Adrenal gland (tissue), 9 donors: ENCODE measurements at regions not wholly inside any gene's neighbourhood (a gene's known extent, or its start where the extent isn't known, plus 50 kb on each side); places are given as distances from the start of the nearest gene placed in this dataset.
"Not testable (repeated sequence)": the region's sequence is repeated elsewhere in the genome, so short reads cannot be mapped to it uniquely, and the experiment has no call there.

Experiments
- DNase-seq, 7 donors: peaks; one replicate each; pipeline ENCODE4 v3.0.0-alpha.2; 2019 to 2020
- H3K27ac ChIP-seq, 5 donors: fragments of 200-600 bp; sonication (generic) in 4 of 5; 1 replicate in 3 of 5; 2 replicates in 2 of 5; pipeline versions ENCODE4 v1.5.1 to v1.8.0; 2016 to 2020; ENCODE audit warnings: mild to moderate bottlenecking in 1 of 5
- H3K27me3 ChIP-seq: fragments of 200-600 bp; 2 replicates; pipeline ENCODE4 v1.8.0; 2021
- H3K36me3 ChIP-seq, 2 donors: fragments of 200-600 bp; replicated peaks in 1 of 2; 1 replicate in 1 of 2; 2 replicates in 1 of 2; pipeline versions ENCODE4 v1.5.1 to v1.8.0; 2018 to 2022
- H3K4me1 ChIP-seq, 2 donors: fragments of 200-600 bp; replicated peaks in 1 of 2; 1 replicate in 1 of 2; 2 replicates in 1 of 2; pipeline versions ENCODE4 v1.5.1 to v1.8.0; 2018 to 2021
- H3K4me3 ChIP-seq, 4 donors: fragments of 200-600 bp; sonication (generic) in 3 of 4; one replicate each; pipeline ENCODE4 v1.5.1; 2016 to 2018
- H3K9me3 ChIP-seq, 3 donors: fragments of 200-600 bp; sonication (generic) in 1 of 3; replicated peaks in 1 of 3; 1 replicate in 2 of 3; 2 replicates in 1 of 3; pipeline versions ENCODE4 v1.5.1 to v1.8.0; 2016 to 2021
- CTCF ChIP-seq, 6 experiments: fragments of 450-650 bp in 4 of 6; fragments of 200-600 bp in 2 of 6; sonication (generic) in 1 of 6; IDR thresholded peaks; 1 replicate in 5 of 6; 2 replicates in 1 of 6; pipeline versions ENCODE4 v1.5.1 to v1.8.0; 2016 to 2021; ENCODE audit warnings: antibody characterized with exemption in 6 of 6, mild to moderate bottlenecking in 2 of 6, moderate library complexity in 1 of 6
- POLR2A ChIP-seq, 2 donors: fragments of 450-650 bp; IDR thresholded peaks; one replicate each; pipeline ENCODE4 v1.6.1; 2017; ENCODE audit warnings: antibody characterized with exemption in 2 of 2, mild to moderate bottlenecking in 2 of 2, moderate library complexity in 1 of 2
- WGBS, 4 donors: extraction: QIAGEN DNeasy Blood & Tissue Kit in 2 of 4; methylation state at CpG; one replicate each; pipeline versions ENCODE4 v1.1.5 to v1.1.7; 2013 to 2017; 5-methylcytosine and 5-hydroxymethylcytosine counted together
- intact Hi-C, 2 donors: fragments of 100-400 bp; cut with DNase I; formaldehyde crosslinking; loops; one replicate each; pipeline versions ENCODE4 v1.14.1 to v1.15.0; 2022 to 2023
- donor health status: healthy with polysubstance abuse.
- donor health status: Bipolar disorder and iron deficiency.
- donor health status: DM: yes; HTN: yes; CAD: no.
- donor health status: DM: no; HTN: no; CAD: no.
- donor health status: DM: no; HTN: no; CAD: no.

- 29 to 44% (median 37%) methylated on average over 1 of the region's 1 CpG for WGBS, 4 donors
- no peaks in the 10 kb centered on the region for H3K4me1 ChIP-seq
- H3K27me3 ChIP-seq: no peaks in the 10 kb centered on the region
- H3K36me3 ChIP-seq: no peaks in the 10 kb centered on the region
- H3K9me3 ChIP-seq: no peaks in the 10 kb centered on the region
- DNase-seq: no peak
- H3K4me3 ChIP-seq: no peak overlapping the region
- H3K27ac ChIP-seq: no peak overlapping the region
- intact Hi-C loops: no loop called here
- TF ChIP-seq POLR2A (IDR thresholded peaks at IDR 0.05): no peak
- TF ChIP-seq CTCF (IDR thresholded peaks at IDR 0.05): no peak
Observed at GRCh38 chr14:28245216-28245615, 521.4 kb upstream of the FOXG1 start.

DNA sequence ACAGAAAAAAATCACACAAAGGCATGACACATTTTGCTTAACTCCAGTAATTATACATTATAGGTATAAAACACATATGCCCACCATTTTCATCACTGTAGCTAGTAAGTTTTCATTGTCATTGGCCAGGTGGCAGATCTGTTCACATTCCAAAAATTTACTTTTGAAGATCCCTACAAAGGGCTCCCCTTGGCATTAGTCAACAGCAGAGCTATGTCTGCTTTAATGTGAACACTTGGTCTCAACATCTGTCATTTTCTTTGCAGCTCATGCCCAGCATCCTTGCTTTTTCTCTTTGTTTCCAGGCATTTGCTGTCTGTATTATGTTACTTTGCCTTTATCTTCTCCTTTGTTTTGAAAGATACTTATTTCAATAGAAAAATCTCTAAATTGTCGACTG is 519.1 kb upstream of the FOXG1 start:
- Histone ChIP-seq H3K4me3 (no peak overlapping the region), H3K27ac (no peak overlapping the region), H3K9me3 (no peaks in the 10 kb centered on the region), H3K36me3 (no peaks in the 10 kb centered on the region), H3K4me1 (no peaks in the 10 kb centered on the region), H3K27me3 (no peaks in the 10 kb centered on the region)
- WGBS, 4 donors: 52 to 80% (median 65%) methylated on average over 1 of the region's 1 CpG
- no peak for DNase-seq
- intact Hi-C loops: no loop called here
- TF ChIP-seq POLR2A (IDR thresholded peaks at IDR 0.05): no peak
- TF ChIP-seq CTCF (IDR thresholded peaks at IDR 0.05): no peak

DNA sequence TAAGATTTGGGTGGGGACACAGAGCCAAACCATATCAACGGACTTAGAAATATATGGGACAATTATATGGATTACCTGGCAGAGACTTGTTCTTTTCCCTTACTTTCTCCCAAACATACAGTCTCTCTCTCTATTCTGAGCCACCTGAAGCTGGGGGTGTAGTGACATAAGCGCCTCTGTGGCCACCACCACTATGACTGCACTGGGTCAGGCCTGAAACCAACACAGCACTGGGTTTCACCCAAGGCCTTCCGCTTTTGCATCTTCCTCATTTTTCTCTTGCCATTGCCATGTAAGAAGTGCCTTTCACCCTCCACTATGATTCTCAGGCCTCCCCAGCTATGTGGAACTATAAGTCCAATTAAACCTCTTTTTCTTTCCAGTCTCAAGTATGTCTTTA is 514.5 kb upstream of the FOXG1 start:
- H3K4me1 ChIP-seq, intact Hi-C loops, H3K27ac ChIP-seq, H3K4me3 ChIP-seq, H3K9me3 ChIP-seq, H3K36me3 ChIP-seq, DNase-seq, H3K27me3 ChIP-seq: not testable (repeated sequence)
- WGBS, 4 donors: 67 to 88% (median 87%) methylated on average over 3 of the region's 3 CpGs

DNA sequence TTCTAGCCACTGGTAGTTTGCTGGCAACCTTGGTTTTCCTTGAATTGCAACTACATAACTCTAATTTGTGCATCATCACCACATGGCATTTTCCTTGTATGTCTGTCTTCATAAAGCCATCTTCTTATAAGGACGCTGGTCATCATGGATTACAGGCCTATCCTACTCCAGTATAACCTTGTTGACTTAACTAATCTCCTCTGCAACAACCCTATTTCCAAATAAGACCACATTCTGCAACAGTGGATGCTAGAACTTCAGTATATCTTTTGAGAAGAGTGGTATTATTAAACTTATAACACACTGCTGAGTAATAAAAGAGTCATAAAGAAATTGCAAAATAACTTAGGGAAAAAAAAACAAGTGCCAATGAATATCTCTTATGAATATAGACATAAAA is 511.8 kb upstream of the FOXG1 start:
- Histone ChIP-seq H3K4me3 (no peak overlapping the region), H3K4me1 (no peaks in the 10 kb centered on the region), H3K36me3 (no peaks in the 10 kb centered on the region), H3K27ac (no peak overlapping the region), H3K27me3 (no peaks in the 10 kb centered on the region), H3K9me3 (no peaks in the 10 kb centered on the region)
- TF ChIP-seq CTCF (IDR thresholded peaks at IDR 0.05) (no peak), POLR2A (IDR thresholded peaks at IDR 0.05) (no peak)
- no peak for DNase-seq
- 60 to 72% (median 63%) methylated on average over 1 of the region's 1 CpG for WGBS, 4 donors
- intact Hi-C loops: no loop called here

DNA sequence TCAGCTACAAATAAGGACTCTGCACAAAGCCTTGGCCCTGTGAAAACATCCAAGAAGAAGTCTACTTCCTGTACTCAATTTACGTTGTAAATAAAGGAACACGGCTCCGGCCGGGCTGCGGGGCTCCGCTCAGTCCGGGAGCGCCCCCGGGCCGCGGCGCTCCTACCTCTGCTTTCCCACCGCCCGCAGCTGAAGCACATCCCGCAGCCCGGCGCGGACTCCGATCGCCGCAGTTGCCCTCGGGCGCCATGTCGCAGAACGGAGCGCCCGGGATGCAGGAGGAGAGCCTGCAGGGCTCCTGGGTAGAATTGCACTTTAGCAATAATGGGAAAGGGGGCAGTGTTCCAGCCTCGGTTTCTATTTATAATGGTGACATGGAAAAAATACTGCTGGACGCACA is 502.3 kb upstream of the FOXG1 start:
- WGBS, 4 donors: 28 to 71% (median 43%) methylated on average over 25 to 29 of the region's 29 CpGs
- no peak for TF ChIP-seq CTCF (IDR thresholded peaks at IDR 0.05)
- no peak for TF ChIP-seq POLR2A (IDR thresholded peaks at IDR 0.05)
- H3K27me3 ChIP-seq: no peaks in the 10 kb centered on the region

More for the DNA sequence above, 502.3 kb upstream of the FOXG1 start:
- Histone ChIP-seq H3K9me3 (no peaks in the 10 kb centered on the region), H3K4me1 (no peaks in the 10 kb centered on the region), H3K27ac (no peak overlapping the region), H3K36me3 (no peaks in the 10 kb centered on the region), H3K4me3 (no peak overlapping the region)
- intact Hi-C loops: no loop called here
- DNase-seq: no peak
